ENCODE measurements at regions not wholly inside any gene's neighbourhood (a gene's known extent, or its start where the extent isn't known, plus 50 kb on each side); places are given as distances from the start of the nearest gene placed in this dataset.
A peak's percentile ranks its signal among the peaks of the same experiment; 100 is the strongest.

- Mint-ChIP-seq H3K36me3 (ENCODE audit: low read depth) (no peaks in the 10 kb centered on the region), H3K27me3 (ENCODE audit: insufficient read depth) (no peaks in the 10 kb centered on the region), H3K27ac (no peak overlapping the region), H3K9me3 (no peaks in the 10 kb centered on the region), H3K4me3 (no peak overlapping the region), H3K4me1 (ENCODE audit: low read depth) (no peaks in the 10 kb centered on the region)
- peak; percentile 20 for DNase-seq
- TF ChIP-seq, protein P1, sequence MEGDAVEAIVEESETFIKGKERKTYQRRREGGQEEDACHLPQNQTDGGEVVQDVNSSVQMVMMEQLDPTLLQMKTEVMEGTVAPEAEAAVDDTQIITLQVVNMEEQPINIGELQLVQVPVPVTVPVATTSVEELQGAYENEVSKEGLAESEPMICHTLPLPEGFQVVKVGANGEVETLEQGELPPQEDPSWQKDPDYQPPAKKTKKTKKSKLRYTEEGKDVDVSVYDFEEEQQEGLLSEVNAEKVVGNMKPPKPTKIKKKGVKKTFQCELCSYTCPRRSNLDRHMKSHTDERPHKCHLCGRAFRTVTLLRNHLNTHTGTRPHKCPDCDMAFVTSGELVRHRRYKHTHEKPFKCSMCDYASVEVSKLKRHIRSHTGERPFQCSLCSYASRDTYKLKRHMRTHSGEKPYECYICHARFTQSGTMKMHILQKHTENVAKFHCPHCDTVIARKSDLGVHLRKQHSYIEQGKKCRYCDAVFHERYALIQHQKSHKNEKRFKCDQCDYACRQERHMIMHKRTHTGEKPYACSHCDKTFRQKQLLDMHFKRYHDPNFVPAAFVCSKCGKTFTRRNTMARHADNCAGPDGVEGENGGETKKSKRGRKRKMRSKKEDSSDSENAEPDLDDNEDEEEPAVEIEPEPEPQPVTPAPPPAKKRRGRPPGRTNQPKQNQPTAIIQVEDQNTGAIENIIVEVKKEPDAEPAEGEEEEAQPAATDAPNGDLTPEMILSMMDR (IDR thresholded peaks at IDR 0.05), result peak; percentile 91
Observed at GRCh38 chr6:54717849-54718455, 128.6 kb upstream of the FAM83B start.

DNA sequence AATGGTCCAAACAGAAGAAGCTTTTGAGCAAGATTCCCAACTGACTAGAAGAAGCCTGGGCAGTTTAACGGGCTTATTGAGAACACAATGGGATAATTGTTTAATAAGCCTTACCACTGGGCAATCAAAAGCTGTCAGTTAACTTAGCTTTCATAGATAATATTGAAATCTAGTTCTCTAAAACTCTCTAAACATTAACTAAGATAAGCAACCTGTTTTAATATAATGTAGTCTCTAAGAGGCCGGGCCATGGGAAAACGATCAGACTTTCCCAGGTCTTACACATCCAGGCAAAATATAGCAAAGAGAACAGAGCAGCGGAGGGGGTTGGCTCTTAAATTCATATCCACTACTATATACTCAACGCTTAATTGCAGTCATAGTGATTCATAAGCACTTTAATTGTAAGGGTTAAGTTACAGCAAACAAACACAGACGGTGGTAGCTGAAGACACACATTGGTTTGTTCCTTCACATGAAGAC, 128.0 kb upstream of the FAM83B start:
- Mint-ChIP-seq H3K9me3 (no peaks in the 10 kb centered on the region), H3K27ac (no peak overlapping the region), H3K36me3 (ENCODE audit: low read depth) (no peaks in the 10 kb centered on the region), H3K4me3 (no peak overlapping the region), H3K27me3 (ENCODE audit: insufficient read depth) (no peaks in the 10 kb centered on the region), H3K4me1 (ENCODE audit: low read depth) (no peaks in the 10 kb centered on the region)
- DNase-seq, result no peak
- TF ChIP-seq, protein P1 (IDR thresholded peaks at IDR 0.05), result no peak

- Mint-ChIP-seq H3K9me3 (no peaks in the 10 kb centered on the region), H3K27ac (no peak overlapping the region), H3K27me3 (ENCODE audit: insufficient read depth) (no peaks in the 10 kb centered on the region), H3K4me3 (no peak overlapping the region), H3K36me3 (ENCODE audit: low read depth) (no peaks in the 10 kb centered on the region), H3K4me1 (ENCODE audit: low read depth) (no peaks in the 10 kb centered on the region)
- no peak for DNase-seq
- TF ChIP-seq, protein P1 (IDR thresholded peaks at IDR 0.05), result no peak
Observed at GRCh38 chr6:54719131-54719530, 127.4 kb upstream of the FAM83B start.

GRCh38 chr6:54719633-54720032, 126.9 kb upstream of the FAM83B start:
- Mint-ChIP-seq H3K4me1 (ENCODE audit: low read depth) (no peaks in the 10 kb centered on the region), H3K27ac (no peak overlapping the region), H3K36me3 (ENCODE audit: low read depth) (no peaks in the 10 kb centered on the region), H3K4me3 (no peak overlapping the region), H3K9me3 (no peaks in the 10 kb centered on the region), H3K27me3 (ENCODE audit: insufficient read depth) (no peaks in the 10 kb centered on the region)
- TF ChIP-seq, protein P1 (IDR thresholded peaks at IDR 0.05), result no peak
- DNase-seq, result no peak

DNA sequence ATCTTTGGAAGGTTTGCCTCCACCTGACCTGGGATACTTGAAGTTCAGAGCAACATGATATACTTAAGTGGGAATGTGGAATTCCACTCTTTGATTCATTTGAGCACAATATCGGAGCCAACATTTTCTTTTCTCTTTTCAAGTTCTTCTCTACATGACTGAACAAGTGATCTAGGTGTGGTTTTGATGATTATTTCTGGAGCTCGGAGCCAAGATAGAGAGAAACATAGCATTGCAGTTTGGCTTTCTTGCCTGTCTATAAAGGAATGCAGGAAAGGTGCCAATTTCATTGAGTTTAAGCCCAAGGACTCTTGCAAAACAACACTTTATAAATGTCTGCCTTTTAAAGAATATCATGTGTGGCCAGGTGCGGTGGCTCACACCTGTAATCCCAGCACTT, 124.2 kb upstream of the FAM83B start:
- Mint-ChIP-seq H3K36me3 (ENCODE audit: low read depth) (no peaks in the 10 kb centered on the region), H3K4me3 (no peak overlapping the region), H3K9me3 (no peaks in the 10 kb centered on the region), H3K27me3 (ENCODE audit: insufficient read depth) (no peaks in the 10 kb centered on the region), H3K27ac (no peak overlapping the region), H3K4me1 (ENCODE audit: low read depth) (no peaks in the 10 kb centered on the region)
- no peak for DNase-seq
- TF ChIP-seq, protein P1 (IDR thresholded peaks at IDR 0.05), result no peak
